Endothelial cell of hepatic sinusoid (primary cell): ENCODE measurements at regions not wholly inside any gene's neighbourhood (a gene's known extent, or its start where the extent isn't known, plus 50 kb on each side); places are given as distances from the start of the nearest gene placed in this dataset.
"Not testable (repeated sequence)": the region's sequence is repeated elsewhere in the genome, so short reads cannot be mapped to it uniquely, and the experiment has no call there.

ENCODE experiments used
- in situ Hi-C: cut with HindIII; loops from 2 replicates; pipeline ENCODE4 v1.10.0; 2017; ENCODE audit warnings: low sequenced_read_pairs

DNA sequence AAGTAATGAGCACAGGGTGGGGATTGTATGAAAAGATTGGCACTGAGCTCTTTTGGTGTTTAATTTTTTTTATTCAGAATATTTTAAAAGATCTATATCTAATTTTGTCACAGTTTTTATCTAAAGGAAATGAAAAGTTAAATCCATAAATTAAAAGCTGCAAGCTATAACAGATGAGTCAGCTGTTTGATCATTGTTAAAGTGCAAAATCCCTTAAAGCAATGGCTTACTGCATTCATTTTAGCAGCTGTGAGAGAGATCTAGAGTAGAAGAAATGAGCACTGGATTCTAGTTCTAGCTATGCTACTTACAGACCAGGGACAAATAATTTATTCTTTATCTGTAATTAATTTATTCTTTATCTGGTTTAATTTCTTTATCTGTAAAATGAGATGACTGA lies 245.9 kb downstream of the CD109 start:
- in situ Hi-C loops: no loop called here

DNA sequence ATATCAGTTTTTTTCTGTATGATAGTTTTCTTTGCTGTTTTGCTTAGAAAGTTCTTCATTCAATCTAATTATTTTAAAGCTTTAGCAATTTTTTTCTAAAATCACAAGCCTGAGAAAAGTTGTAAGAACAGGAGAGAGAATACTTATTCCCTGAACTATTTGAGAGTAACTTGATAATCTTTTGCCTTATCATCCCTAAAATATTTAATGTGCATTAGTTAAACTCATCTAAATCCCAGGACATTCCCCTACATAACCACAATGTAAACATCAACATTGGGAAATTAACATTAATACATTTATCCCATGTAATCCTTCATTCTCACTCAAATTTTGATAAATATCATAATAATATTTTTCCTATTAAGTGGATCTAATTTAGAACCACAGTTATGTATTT lies 241.8 kb downstream of the CD109 start:
- in situ Hi-C loops: no loop called here

DNA sequence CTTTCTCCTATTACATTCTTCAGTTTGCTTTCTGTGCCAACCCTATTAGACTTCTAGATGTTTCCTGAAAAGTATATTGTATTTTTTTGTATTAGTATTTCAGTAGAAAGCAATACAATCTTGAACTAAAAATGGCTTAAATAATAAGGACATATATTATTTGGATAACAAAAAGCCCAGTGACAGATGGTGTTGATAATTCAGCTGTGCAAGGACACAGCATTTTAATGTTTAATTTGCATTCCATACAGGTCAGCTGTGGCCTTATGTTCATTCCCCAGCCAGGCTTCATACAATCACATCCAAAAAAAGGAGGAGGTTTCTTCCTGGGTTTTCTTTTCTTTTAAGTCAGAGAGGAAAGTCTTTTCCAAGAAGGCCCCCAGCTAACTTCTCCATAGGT lies 236.9 kb downstream of the CD109 start:
- in situ Hi-C loops: no loop called here

DNA sequence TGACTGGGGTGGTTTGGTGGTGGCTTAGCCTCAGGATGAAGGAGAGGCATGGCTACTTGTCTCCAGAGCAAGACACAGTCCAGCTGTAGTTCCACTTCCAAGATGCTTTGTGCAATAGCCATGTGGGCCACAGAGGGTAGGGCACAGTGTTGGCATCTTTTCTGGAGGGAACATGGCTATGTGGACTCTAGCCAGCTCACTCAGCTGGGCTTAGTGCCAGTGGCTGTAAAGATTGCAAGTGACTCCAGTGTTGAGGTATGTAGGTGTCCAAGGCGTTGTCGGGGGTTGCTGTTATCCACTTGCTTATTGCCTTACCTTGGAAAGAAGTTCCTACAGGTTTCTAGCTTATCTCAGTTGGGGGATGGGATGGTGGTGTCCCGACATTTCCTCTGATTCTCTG lies 233.4 kb downstream of the CD109 start:
- in situ Hi-C loops: no loop called here

DNA sequence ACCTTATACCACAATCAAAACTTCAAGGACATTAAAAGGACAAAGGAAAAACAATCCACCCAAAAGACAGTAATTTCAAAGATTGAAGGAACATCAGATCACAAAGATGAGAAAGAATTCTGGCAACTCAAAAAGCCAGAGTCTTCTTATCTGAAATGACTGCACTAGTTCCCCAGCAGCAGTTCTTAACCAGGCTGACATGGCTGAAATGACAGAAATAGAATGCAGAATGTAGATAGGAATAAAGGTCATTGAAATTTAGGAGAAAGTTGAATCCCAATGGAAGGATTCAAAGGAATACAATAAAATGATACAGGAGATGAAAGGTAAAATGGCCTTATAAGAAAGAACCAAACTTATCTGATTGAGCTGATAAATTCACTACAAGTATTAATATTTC lies 231.4 kb downstream of the CD109 start:
- in situ Hi-C loops: no loop called here

DNA sequence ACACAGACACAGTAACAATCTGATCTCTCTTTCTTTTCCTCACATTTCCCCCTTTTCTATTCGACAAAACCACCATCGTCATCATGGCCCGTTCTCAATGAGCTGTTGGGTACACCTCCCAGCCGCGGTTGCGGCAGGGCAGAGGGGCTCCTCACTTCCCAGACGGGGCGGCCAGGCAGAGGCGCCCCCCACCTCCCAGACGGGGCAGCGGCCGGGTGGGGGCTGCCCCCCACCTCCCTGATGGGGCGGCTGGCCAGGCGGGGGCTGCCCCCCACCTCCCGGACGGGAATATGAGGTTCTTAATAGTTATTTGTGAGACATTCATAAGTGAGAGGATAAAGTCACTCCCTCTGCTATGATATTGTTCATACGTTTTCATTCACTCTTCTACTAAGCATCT lies 229.7 kb downstream of the CD109 start:
- in situ Hi-C loops: not testable (repeated sequence)

DNA sequence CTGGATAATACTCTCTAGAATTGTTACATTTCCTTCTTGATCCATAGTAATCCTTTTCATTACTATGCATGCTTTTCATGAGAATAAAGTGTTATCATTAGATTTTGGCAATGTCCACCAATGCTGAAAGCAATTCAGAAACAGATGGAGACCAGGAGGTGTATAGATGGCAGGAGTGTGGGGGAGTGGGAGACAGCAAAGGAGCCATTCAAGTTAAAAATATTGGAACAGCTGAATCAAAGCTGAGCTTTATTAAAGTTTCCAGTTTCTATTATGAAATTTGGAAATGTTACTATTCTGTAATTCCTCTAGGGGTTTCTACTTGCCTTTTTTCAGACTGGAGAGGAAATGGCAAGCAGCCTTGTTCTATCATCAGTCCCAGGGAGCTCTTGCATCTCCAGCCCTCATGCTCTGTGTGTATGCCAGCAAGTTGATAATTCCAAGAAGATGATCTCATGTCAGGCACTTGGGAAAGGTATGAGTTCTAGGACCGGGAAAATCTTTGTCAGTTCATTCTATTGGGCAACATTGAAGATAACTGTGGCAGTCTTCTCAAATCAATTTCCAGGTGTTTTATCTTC lies 228.0 kb downstream of the CD109 start:
- in situ Hi-C loops: no loop called here

DNA sequence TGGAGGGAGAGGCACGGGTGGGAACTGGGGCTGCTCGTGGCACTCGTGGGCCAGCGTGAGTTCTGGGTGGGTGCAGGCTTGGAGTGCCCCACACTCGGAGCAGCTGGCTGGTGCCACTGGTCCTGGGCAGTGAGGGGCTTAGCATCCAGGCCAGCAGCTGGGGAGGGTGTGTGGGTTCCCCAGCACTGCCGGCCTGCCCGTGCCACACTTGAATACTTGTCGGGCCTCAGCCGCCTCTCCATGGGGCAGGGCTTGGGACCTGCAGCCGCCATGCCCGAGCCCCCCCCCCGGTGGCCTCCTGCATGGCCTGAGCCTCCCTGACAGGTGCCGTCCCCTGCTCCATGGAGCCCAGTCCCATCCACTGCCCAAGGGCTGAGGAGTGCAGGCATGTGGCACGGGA lies 207.2 kb downstream of the CD109 start:
- in situ Hi-C loops: no loop called here

DNA sequence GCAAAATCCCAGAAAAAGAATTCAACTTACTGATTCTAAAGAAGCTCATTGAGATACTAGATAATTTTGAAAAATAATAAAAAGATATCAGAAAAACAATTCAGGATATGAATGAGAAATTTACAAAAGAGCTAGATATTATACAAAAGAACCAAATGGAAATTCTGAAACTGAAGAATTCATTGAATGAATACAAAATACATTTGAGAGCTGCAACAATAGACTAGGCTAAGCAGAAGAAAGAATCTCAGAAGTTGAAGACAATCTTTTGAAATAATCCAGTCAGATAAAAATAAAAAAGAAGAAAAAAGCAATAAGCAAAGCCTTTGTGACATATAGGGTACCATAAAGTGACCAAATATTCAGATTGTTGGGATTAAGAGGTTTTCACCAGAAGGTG lies 206.0 kb downstream of the CD109 start:
- in situ Hi-C loops: no loop called here

DNA sequence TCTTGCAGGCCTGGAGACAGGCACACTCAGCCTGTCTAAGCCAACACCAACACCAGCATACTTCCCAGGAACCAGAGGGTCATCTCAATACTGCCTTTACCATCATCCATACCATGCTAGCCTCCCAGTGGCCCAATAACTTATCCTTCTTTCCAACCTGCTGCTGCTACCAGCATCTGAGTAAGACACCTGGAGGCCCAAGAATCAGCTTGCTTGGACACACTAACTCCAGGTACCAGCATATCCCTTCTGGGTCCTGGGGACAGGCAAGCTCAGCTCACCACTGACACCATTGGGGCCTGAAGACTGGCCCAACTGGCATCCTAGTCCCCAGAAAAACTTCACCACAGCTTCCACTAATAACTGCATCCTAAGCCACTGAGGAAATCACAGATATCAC lies 205.3 kb downstream of the CD109 start:
- in situ Hi-C loops: no loop called here

DNA sequence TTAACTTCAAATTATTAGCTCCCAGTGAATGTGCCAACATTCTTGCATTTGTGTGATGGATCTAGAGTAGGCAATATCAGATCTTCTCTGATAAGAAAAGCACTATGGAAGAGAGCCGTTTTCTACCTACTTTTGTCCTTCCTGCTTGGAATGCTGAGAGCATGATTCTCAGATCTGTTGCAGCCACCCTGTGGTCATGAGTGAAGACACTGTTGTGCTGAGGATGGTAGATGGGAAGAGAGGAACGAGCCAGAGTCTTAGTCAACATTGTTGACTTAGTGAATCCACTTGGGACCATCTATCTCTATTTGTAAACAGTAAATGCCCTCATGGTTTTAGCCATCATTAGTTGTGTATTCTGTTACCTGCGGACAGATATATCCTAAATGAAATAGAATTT lies 202.6 kb downstream of the CD109 start:
- in situ Hi-C loops: no loop called here

DNA sequence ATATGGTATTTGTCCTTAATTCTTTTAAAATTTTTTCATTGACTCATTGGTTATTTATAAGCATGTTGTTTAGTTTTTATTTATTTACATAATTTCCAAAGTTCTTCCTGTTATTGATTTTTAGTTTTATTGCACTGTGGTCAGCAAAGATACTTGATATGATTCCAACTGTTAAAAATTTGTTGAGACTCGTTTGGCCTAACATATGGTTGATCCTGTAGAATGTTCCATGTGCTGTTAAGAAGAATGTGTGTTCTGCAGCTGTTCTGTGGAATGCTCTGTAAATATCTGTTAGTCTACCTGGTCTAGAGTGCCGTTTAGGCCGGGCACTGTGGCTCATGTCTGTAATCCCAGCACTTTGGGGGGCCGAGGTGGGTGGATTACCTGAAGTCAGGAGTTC lies 197.7 kb downstream of the CD109 start:
- in situ Hi-C loops: no loop called here

DNA sequence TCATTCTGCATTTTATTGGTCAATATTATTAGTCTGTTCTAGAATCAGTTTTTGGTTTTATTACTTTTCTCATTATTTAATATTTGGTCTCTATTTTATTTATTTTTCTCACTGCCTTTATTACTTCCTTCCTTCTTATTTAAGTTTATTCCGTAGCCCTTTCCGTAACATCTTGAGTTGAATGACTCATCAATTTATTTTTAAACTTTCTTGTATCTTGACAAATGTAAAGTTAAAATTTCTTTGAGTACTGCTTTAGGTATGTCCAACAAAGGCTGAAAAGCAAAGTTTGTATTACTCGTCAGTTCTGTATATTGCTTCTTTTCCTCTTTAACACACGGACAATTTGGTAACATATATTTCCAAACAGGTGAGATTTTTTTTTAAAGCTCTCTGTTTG lies 192.0 kb downstream of the CD109 start:
- in situ Hi-C loops: no loop called here

DNA sequence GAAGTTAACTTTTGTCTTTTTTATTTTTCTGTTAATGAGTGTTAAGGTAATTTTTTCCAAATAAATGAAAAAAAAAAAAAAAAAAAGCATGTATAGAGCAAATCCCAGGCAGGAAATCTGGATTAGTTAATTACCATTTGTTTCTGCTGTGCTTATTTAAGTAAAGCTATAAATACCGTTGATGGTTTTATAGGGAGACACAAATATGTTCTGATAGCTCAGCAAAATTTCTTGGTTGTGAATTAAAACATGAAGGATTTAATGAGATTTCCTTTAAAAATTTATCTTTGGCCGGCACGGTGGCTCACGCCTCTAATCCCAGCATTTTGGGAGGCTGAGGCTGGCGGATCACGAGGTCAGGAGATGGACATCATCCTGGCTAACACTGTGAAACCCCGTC lies 189.4 kb downstream of the CD109 start:
- in situ Hi-C loops: no loop called here

DNA sequence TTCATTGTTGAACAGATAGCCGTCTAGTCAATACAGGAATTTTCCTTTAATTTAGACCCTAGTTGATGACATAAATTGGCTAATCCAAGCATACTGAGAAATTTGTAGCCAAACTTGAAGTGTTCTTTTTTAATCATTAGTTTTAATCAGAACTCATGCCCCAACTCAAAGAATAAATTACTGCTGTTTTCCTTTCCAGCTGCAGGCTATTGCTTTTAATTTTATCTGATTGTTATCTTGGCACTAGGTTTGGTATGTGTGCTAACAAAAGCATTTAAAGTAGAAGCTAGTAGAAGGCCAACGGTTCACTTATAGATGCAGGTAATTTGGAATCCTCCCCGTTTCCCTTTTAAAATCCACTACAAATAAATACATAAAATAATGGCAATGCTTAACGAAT lies 188.5 kb downstream of the CD109 start:
- in situ Hi-C loops: no loop called here

DNA sequence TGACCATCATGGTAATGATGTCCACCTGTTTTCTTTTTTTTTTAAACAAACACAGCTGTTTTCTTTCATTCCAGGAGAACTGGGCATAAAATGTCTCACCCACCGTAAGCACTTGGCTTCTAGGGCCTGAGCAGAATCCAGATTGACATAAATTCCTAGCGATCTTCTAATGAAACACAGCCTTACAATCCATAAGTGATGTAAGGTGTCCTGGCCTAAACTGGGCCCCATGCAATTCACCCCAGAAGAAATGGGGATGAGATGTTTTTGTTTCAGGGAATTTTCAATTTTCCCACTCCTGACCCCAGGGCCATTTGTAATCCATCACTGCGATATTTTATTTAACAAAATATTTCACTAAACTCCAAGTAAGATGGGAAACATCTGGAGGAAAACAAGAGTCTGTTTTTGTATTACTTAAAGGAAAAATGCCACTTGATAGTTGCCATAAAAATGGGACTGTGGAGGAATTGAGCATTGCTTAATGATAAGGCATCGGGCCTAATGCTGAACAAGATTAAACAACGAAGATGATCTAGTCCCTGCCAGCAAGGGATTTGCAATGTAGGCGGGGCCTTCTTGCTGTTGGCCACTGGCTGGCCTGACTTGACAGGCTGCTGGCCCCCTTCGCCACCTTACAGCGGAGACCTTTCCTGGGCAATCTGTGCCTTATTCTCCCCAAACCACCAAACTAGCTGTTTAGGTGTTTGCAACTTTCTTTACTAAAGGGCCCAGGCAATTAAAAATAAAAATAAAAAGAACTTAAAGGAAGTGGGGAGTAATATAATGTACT lies 183.7 kb downstream of the CD109 start:
- in situ Hi-C loops: no loop called here

DNA sequence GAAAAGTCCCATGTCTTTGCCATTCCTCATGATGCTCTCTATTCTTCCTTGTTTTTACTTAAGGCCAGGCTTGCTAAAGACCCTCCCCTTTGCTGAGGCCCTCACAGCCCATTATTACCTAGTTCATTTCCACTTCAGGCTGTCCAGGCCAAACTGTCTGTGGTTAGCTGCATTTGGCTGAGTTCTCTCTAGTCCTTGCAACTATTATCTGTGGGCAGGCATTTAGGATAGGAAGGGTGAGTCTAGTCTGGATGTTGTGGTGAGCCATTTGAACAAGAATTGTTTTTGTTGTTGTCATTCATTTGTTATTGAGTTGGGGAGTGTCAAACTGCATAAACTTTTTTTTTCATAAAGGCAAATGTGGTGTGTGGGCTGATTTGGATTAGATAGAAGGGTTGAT lies 182.4 kb downstream of the CD109 start:
- in situ Hi-C loops: no loop called here
